OCI-LY1 (cell line): ENCODE measurements at regions not wholly inside any gene's neighbourhood (a gene's known extent, or its start where the extent isn't known, plus 50 kb on each side); places are given as distances from the start of the nearest gene placed in this dataset.

ENCODE experiments used
- H2AFZ ChIP-seq: fragments of 200-600 bp; sonication (generic), shearing (Covaris generic); 2 replicates; pipeline ENCODE4 v1.6.0; 2014; ENCODE audit warnings: antibody characterized with exemption, mild to moderate bottlenecking, low read length
- H3F3A ChIP-seq: fragments of 200-600 bp; sonication (generic), shearing (Covaris generic); 2 replicates; pipeline ENCODE4 v1.6.0; 2014; ENCODE audit warnings: mild to moderate bottlenecking, antibody characterized with exemption, low read length, moderate library complexity; ENCODE audit not compliant: insufficient read depth
- H3K27ac ChIP-seq: fragments of 200-600 bp; sonication (generic); 2 replicates; pipeline ENCODE4 v1.5.1; 2014; ENCODE audit warnings: low read length, mixed run types, mild to moderate bottlenecking, low read depth; ENCODE audit not compliant: poor library complexity, severe bottlenecking
- H3K27me3 ChIP-seq: fragments of 200-600 bp; sonication (generic); 2 replicates; pipeline ENCODE4 v1.6.0; 2014; ENCODE audit warnings: antibody characterized with exemption, mild to moderate bottlenecking, low read length, moderate library complexity; ENCODE audit not compliant: insufficient read depth
- H3K36me3 ChIP-seq: fragments of 200-600 bp; sonication (generic); 2 replicates; pipeline ENCODE4 v1.6.1; 2014; ENCODE audit warnings: mild to moderate bottlenecking, antibody characterized with exemption, low read length, moderate library complexity, mixed read lengths; ENCODE audit not compliant: insufficient read depth
- H3K4me1 ChIP-seq: fragments of 200-600 bp; sonication (generic); 2 replicates; pipeline ENCODE4 v1.5.1; 2014; ENCODE audit warnings: mild to moderate bottlenecking, low read length, moderate library complexity; ENCODE audit not compliant: insufficient read depth, severe bottlenecking
- H3K4me2 ChIP-seq: fragments of 200-600 bp; sonication (generic), shearing (Covaris generic); 2 replicates; pipeline ENCODE4 v1.6.1; 2014; ENCODE audit warnings: low read length
- H3K4me3 ChIP-seq: fragments of 200-600 bp; sonication (generic); 2 replicates; pipeline ENCODE4 v1.5.1; 2014; ENCODE audit warnings: low read length, low read depth, mild to moderate bottlenecking, mixed read lengths; ENCODE audit not compliant: poor library complexity, severe bottlenecking
- H3K79me2 ChIP-seq: fragments of 200-600 bp; shearing (Covaris generic); 2 replicates; pipeline ENCODE4 v1.6.1; 2016; ENCODE audit warnings: mixed run types, low read length, mixed read lengths; ENCODE audit not compliant: insufficient read depth
- H3K9ac ChIP-seq: fragments of 200-600 bp; sonication (generic), shearing (Covaris generic); 2 replicates; pipeline ENCODE4 v1.6.1; 2014; ENCODE audit warnings: mild to moderate bottlenecking, low read length, mixed read lengths
- H3K9me2 ChIP-seq: fragments of 200-600 bp; sonication (generic), shearing (Covaris generic); 2 replicates; pipeline ENCODE4 v1.6.1; 2014; ENCODE audit warnings: low read depth, mild to moderate bottlenecking, low read length, mixed read lengths
- H3K9me3 ChIP-seq: fragments of 200-600 bp; shearing (Covaris generic); 2 replicates; pipeline ENCODE4 v1.6.1; 2014; ENCODE audit warnings: low read length, mixed read lengths
- H4K20me1 ChIP-seq: fragments of 200-600 bp; sonication (generic), shearing (Covaris generic); 2 replicates; pipeline ENCODE4 v1.6.0; 2016; ENCODE audit warnings: mild to moderate bottlenecking, low read length; ENCODE audit not compliant: insufficient read depth
- EZH2 ChIP-seq: fragments of 200-600 bp; sonication (generic), shearing (Covaris generic); IDR thresholded peaks from 2 replicates; pipeline ENCODE4 v1.8.0; 2017; ENCODE audit warnings: borderline replicate concordance, mixed run types, mild to moderate bottlenecking, antibody characterized with exemption, low read length, moderate library complexity, mixed read lengths
- TF ChIP-seq, protein P1 (sequence below): fragments of 200-600 bp; sonication (generic), shearing (Covaris generic); IDR thresholded peaks from 2 replicates; pipeline ENCODE4 v1.5.1; 2017; ENCODE audit warnings: mild to moderate bottlenecking, antibody characterized with exemption, low read length, moderate library complexity, mixed read lengths

DNA sequence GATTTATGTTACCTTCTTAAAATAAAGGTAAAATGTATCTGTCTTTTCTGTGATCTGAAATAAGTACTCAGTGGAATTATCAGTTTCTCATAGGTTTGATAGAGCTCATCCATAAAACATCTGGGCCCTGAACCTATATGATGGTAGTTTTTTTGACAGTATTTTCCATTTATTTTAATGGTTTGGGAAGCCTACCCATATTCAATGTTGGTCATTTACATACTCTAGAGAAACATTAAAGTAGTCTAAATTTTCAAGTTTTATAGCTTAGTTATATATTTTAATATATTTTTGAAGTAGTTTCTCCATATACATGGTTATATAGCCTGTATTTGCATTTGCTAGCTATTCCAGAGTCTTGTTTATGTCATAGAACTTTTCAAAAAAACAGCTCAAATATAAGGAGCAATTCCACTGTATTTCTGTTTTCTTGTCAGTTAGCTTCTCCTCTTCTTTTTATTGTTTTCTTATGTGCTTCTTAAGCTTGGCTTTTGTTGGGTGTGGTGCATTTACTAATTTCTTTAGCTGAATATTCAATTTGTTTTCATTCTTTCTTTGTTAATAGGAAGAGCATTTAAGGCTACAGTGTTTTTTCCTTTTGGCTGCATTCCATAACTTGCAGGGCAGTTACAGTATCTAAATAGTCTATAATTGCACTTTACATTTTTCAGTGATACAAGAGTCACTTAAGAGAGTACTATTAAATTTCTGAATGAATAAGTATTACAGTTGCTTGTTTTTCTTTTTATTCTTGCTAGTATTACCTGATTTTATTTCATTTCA, 181.4 kb downstream of the DKK2 start:
- no peaks in the 10 kb centered on the region for H3K9me2 ChIP-seq
- no peaks in the 10 kb centered on the region for H3K27me3 ChIP-seq
- H3K36me3 ChIP-seq, result no peaks in the 10 kb centered on the region
- H4K20me1 ChIP-seq, result no peaks in the 10 kb centered on the region
- TF ChIP-seq, protein P1, sequence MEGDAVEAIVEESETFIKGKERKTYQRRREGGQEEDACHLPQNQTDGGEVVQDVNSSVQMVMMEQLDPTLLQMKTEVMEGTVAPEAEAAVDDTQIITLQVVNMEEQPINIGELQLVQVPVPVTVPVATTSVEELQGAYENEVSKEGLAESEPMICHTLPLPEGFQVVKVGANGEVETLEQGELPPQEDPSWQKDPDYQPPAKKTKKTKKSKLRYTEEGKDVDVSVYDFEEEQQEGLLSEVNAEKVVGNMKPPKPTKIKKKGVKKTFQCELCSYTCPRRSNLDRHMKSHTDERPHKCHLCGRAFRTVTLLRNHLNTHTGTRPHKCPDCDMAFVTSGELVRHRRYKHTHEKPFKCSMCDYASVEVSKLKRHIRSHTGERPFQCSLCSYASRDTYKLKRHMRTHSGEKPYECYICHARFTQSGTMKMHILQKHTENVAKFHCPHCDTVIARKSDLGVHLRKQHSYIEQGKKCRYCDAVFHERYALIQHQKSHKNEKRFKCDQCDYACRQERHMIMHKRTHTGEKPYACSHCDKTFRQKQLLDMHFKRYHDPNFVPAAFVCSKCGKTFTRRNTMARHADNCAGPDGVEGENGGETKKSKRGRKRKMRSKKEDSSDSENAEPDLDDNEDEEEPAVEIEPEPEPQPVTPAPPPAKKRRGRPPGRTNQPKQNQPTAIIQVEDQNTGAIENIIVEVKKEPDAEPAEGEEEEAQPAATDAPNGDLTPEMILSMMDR, result no peak
- no peak for TF ChIP-seq EZH2
- H3F3A ChIP-seq, result no peaks in the 10 kb centered on the region
- no peak overlapping the region for H2AFZ ChIP-seq
- H3K79me2 ChIP-seq, result no peaks in the 10 kb centered on the region
- H3K27ac ChIP-seq, result no peak overlapping the region
- no peaks in the 10 kb centered on the region for H3K9me3 ChIP-seq
- H3K4me3 ChIP-seq, result no peak overlapping the region
- H3K4me1 ChIP-seq, result no peaks in the 10 kb centered on the region
- no peak overlapping the region for H3K4me2 ChIP-seq
- no peak overlapping the region for H3K9ac ChIP-seq

DNA sequence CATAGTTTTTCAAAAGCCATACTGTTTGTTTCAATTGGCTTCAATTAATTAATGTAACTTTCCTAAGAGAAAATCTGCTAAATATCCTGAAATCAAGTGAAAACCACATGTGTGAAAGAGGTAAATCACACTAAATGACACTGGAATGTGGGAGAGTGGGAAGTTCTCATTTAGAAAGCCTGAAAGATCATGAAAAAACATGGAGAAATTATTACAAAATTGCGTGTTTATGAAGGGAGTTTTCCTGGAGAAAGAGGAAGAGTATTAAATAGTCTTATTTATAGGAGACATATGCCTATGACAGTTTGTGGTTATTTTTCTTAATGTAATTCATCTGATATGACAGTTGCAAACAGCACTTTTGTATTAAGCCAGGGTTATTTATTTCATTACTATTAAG, 183.7 kb downstream of the DKK2 start:
- Histone ChIP-seq H3K36me3 (no peaks in the 10 kb centered on the region), H3K4me1 (no peaks in the 10 kb centered on the region), H3K27me3 (no peaks in the 10 kb centered on the region), H3K4me3 (no peak overlapping the region), H3F3A (no peaks in the 10 kb centered on the region), H4K20me1 (no peaks in the 10 kb centered on the region), H3K9me2 (no peaks in the 10 kb centered on the region), H3K4me2 (no peak overlapping the region), H2AFZ (no peak overlapping the region), H3K27ac (no peak overlapping the region), H3K79me2 (no peaks in the 10 kb centered on the region), H3K9me3 (no peaks in the 10 kb centered on the region), H3K9ac (no peak overlapping the region)
- TF ChIP-seq, protein P1, result no peak
- TF ChIP-seq EZH2, result no peak

DNA sequence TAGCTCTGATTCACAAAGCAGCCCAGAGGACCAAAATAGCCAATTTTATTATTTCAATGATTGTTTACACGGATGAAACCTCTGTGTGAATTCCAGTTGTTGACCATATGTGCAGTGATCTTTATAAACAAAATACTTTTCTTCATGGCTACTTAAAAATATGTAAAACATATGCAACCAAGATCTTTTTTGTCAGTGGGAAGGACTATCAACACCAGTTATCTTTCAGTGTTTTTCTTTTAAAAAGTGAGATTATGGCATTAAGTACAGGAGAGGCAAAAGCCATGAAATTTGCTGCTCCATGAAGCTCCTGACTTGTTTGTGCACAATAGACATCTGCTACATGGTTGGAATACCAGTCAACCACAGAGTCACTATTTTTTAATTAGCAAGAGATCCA, 184.4 kb downstream of the DKK2 start:
- no peaks in the 10 kb centered on the region for H3K36me3 ChIP-seq
- H3K4me1 ChIP-seq, result no peaks in the 10 kb centered on the region
- H3K4me3 ChIP-seq, result no peak overlapping the region
- no peaks in the 10 kb centered on the region for H3K9me2 ChIP-seq
- no peaks in the 10 kb centered on the region for H3F3A ChIP-seq
- no peaks in the 10 kb centered on the region for H3K27me3 ChIP-seq
- H4K20me1 ChIP-seq, result no peaks in the 10 kb centered on the region
- no peak overlapping the region for H3K4me2 ChIP-seq
- no peak overlapping the region for H2AFZ ChIP-seq
- no peak overlapping the region for H3K27ac ChIP-seq
- no peaks in the 10 kb centered on the region for H3K9me3 ChIP-seq
- no peak overlapping the region for H3K9ac ChIP-seq
- no peaks in the 10 kb centered on the region for H3K79me2 ChIP-seq
- no peak for TF ChIP-seq EZH2
- TF ChIP-seq, protein P1, result no peak
